HCT116 (cell line): ENCODE measurements at regions not wholly inside any gene's neighbourhood (a gene's known extent, or its start where the extent isn't known, plus 50 kb on each side); places are given as distances from the start of the nearest gene placed in this dataset.

ENCODE experiments used
- ATF3 ChIP-seq: IDR thresholded peaks from 2 replicates; pipeline ENCODE4 v1.6.1; 2012
- CEBPB ChIP-seq: IDR thresholded peaks from 2 replicates; pipeline ENCODE4 v1.6.1; 2012; ENCODE audit warnings: low read depth
- CTCF ChIP-seq, 3 experiments: fragments of 200-600 bp in 1 of 3; sonication (generic) in 1 of 3; IDR thresholded peaks in 2 of 3; conservative IDR thresholded peaks in 1 of 3; 2 replicates each; pipeline ENCODE4 v1.5.1; 2012 to 2017; ENCODE audit warnings: low read depth in 2 of 3, low read length in 2 of 3, antibody characterized with exemption in 1 of 3, borderline replicate concordance in 1 of 3, control low read depth in 1 of 3, mild to moderate bottlenecking in 1 of 3, mixed read lengths in 1 of 3, mixed run types in 1 of 3, moderate library complexity in 1 of 3; ENCODE audit not compliant: insufficient read depth in 1 of 3
- ELF1 ChIP-seq: IDR thresholded peaks from 2 replicates; pipeline ENCODE4 v1.6.1; 2012; ENCODE audit warnings: low read depth, borderline replicate concordance
- EZH2phosphoT487 ChIP-seq: fragments of 200-600 bp; IDR thresholded peaks from 2 replicates; pipeline ENCODE4 v1.6.1; 2018; ENCODE audit warnings: antibody characterized with exemption, borderline replicate concordance
- POLR2AphosphoS5 ChIP-seq: IDR thresholded peaks from 2 replicates; pipeline ENCODE4 v1.6.1; 2011; ENCODE audit warnings: mild to moderate bottlenecking, low read depth, low read length, moderate library complexity
- REST ChIP-seq: IDR thresholded peaks from 2 replicates; pipeline ENCODE4 v1.6.1; 2012; ENCODE audit warnings: low read depth
- SP1 ChIP-seq: IDR thresholded peaks from 2 replicates; pipeline ENCODE4 v1.6.1; 2012; ENCODE audit warnings: low read depth

- no peak for TF ChIP-seq CTCF (IDR thresholded peaks at IDR 0.05 in 2 of 3, conservative IDR thresholded peaks at IDR 0.05 in 1 of 3; ENCODE audit: borderline replicate concordance in 1 of 3, insufficient read depth in 1 of 3, low read depth in 2 of 3, low read length in 2 of 3)
- TF ChIP-seq CEBPB: no peak
- no peak for TF ChIP-seq POLR2AphosphoS5
- no peak for TF ChIP-seq REST
- no peak for TF ChIP-seq ATF3
- TF ChIP-seq EZH2phosphoT487: no peak
- TF ChIP-seq SP1: no peak
- TF ChIP-seq ELF1: no peak
These were observed 211.0 kb upstream of the NT5C1B start for GRCh38 chr2:18800240-18800971.
